ENCODE measurements at regions not wholly inside any gene's neighbourhood (a gene's known extent, or its start where the extent isn't known, plus 50 kb on each side); places are given as distances from the start of the nearest gene placed in this dataset.

DNA sequence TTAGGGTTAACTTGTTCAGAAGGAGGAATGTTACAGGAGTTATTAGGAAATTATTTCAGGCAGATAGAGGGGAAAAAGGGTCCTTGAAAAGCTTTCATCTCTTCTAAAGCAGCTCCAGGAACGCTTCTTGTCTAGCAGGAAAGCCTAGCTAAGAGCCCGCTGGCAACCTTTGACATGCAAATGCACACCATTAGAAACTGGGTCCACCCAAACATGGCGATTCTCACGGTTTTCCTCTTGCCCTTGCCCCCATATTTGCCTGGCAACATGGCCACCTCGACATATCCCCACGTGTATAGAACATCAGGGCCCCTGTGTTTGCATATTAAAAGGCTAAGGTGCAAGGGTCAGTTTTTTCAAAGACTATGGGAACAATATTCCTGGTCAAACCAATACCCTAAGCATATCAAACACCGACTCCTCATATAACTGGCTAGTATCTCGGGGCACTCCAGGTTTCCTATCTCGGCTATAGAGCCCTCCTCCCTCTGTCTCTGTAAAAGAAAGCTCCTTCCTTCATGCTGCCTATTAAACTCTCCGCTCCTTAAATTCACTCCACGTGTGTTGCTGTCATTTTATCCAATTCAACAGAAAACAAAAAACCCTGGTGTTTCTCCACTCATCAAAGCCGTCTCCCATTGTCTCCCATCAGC is 268.9 kb upstream of the HSFY2 start:
- DNase-seq = no peak
- Histone ChIP-seq H3K4me1 (ENCODE audit: control insufficient read depth in 2 of 3, insufficient read depth in 2 of 3, low read depth in 1 of 3, low read length in 3 of 3) (no peaks in the 10 kb centered on the region), H3K9ac (ENCODE audit: low read length in 3 of 3) (no peak overlapping the region), H3K4me3 (ENCODE audit: low read length in 3 of 3) (no peak overlapping the region), H3K27me3 (ENCODE audit: control insufficient read depth, insufficient read depth, low read length) (no peaks in the 10 kb centered on the region), H3K36me3 (ENCODE audit: control insufficient read depth in 2 of 3, insufficient read depth in 3 of 3, low read length in 3 of 3) (no peaks in the 10 kb centered on the region), H3K27ac (ENCODE audit: low read depth in 2 of 2, low read length in 2 of 2) (no peak overlapping the region), H3K9me3 (ENCODE audit: control insufficient read depth in 2 of 3, insufficient read depth in 1 of 3, low read length in 3 of 3) (no peaks in the 10 kb centered on the region)
- no peak for FAIRE-seq
- intact Hi-C loops (cut with DNase I) = no loop called here
- TF ChIP-seq, protein P1, sequence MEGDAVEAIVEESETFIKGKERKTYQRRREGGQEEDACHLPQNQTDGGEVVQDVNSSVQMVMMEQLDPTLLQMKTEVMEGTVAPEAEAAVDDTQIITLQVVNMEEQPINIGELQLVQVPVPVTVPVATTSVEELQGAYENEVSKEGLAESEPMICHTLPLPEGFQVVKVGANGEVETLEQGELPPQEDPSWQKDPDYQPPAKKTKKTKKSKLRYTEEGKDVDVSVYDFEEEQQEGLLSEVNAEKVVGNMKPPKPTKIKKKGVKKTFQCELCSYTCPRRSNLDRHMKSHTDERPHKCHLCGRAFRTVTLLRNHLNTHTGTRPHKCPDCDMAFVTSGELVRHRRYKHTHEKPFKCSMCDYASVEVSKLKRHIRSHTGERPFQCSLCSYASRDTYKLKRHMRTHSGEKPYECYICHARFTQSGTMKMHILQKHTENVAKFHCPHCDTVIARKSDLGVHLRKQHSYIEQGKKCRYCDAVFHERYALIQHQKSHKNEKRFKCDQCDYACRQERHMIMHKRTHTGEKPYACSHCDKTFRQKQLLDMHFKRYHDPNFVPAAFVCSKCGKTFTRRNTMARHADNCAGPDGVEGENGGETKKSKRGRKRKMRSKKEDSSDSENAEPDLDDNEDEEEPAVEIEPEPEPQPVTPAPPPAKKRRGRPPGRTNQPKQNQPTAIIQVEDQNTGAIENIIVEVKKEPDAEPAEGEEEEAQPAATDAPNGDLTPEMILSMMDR (IDR thresholded peaks at IDR 0.05; ENCODE audit: borderline replicate concordance, extremely low read depth, insufficient read depth) = no peak

DNA sequence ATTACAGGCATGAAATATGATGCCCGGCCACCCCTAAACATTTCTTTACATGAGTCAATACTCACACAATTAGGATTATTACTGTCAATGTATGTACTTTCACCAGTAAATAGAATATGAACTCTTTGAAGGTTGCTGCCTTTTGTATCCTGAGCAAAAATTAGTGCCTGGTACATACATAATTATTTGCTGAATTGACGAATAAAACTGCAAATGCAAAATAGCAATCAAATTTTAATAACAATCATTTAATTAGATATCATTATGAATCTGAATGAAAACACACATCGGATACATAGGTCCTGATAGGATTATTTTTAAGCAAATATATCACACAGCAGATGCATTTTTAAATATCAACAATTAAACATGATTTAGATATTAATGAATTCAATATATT is 253.1 kb upstream of the HSFY2 start:
- intact Hi-C loops (cut with DNase I) = no loop called here
- TF ChIP-seq, protein P1 (IDR thresholded peaks at IDR 0.05; ENCODE audit: borderline replicate concordance, extremely low read depth, insufficient read depth) = no peak
- FAIRE-seq = no peak
- no peaks in the 10 kb centered on the region for H3K9me3 ChIP-seq (ENCODE audit: control insufficient read depth in 2 of 3, insufficient read depth in 1 of 3, low read length in 3 of 3)
- H3K27me3 ChIP-seq (ENCODE audit: control insufficient read depth, insufficient read depth, low read length) = no peaks in the 10 kb centered on the region
- no peak overlapping the region for H3K9ac ChIP-seq (ENCODE audit: low read length in 3 of 3)
- peaks cover 0 to 3% (median 3%) of the 10 kb centered on the region in 3 donors for H3K4me1 ChIP-seq (ENCODE audit: control insufficient read depth in 2 of 3, insufficient read depth in 2 of 3, low read depth in 1 of 3, low read length in 3 of 3)
- H3K27ac ChIP-seq (ENCODE audit: low read depth in 2 of 2, low read length in 2 of 2) = no peak overlapping the region
- H3K36me3 ChIP-seq (ENCODE audit: control insufficient read depth in 2 of 3, insufficient read depth in 3 of 3, low read length in 3 of 3) = no peaks in the 10 kb centered on the region
- no peak for DNase-seq
- H3K4me3 ChIP-seq (ENCODE audit: low read length in 3 of 3) = no peak overlapping the region

- Histone ChIP-seq H3K9me3 (ENCODE audit: control insufficient read depth in 2 of 3, insufficient read depth in 1 of 3, low read length in 3 of 3) (no peaks in the 10 kb centered on the region), H3K36me3 (ENCODE audit: control insufficient read depth in 2 of 3, insufficient read depth in 3 of 3, low read length in 3 of 3) (no peaks in the 10 kb centered on the region), H3K27ac (ENCODE audit: low read depth in 2 of 2, low read length in 2 of 2) (no peak overlapping the region), H3K4me3 (ENCODE audit: low read length in 3 of 3) (no peak overlapping the region), H3K9ac (ENCODE audit: low read length in 3 of 3) (no peak overlapping the region), H3K4me1 (ENCODE audit: control insufficient read depth in 2 of 3, insufficient read depth in 2 of 3, low read depth in 1 of 3, low read length in 3 of 3) (peaks cover 0 to 3% (median 3%) of the 10 kb centered on the region in 3 donors), H3K27me3 (ENCODE audit: control insufficient read depth, insufficient read depth, low read length) (no peaks in the 10 kb centered on the region)
- TF ChIP-seq, protein P1 (IDR thresholded peaks at IDR 0.05; ENCODE audit: borderline replicate concordance, extremely low read depth, insufficient read depth) = no peak
- intact Hi-C loops (cut with DNase I) = no loop called here
- FAIRE-seq = no peak
- DNase-seq = no peak
Observed at GRCh38 chrY:19023934-19024333, 250.4 kb upstream of the HSFY2 start.

GRCh38 chrY:19020193-19020592 is 246.7 kb upstream of the HSFY2 start:
- Histone ChIP-seq H3K27me3 (ENCODE audit: control insufficient read depth, insufficient read depth, low read length) (no peaks in the 10 kb centered on the region), H3K9ac (ENCODE audit: low read length in 3 of 3) (no peak overlapping the region), H3K4me1 (ENCODE audit: control insufficient read depth in 2 of 3, insufficient read depth in 2 of 3, low read depth in 1 of 3, low read length in 3 of 3) (peaks cover 0 to 3% (median 3%) of the 10 kb centered on the region in 3 donors), H3K9me3 (ENCODE audit: control insufficient read depth in 2 of 3, insufficient read depth in 1 of 3, low read length in 3 of 3) (no peaks in the 10 kb centered on the region), H3K4me3 (ENCODE audit: low read length in 3 of 3) (no peak overlapping the region), H3K27ac (ENCODE audit: low read depth in 2 of 2, low read length in 2 of 2) (no peak overlapping the region), H3K36me3 (ENCODE audit: control insufficient read depth in 2 of 3, insufficient read depth in 3 of 3, low read length in 3 of 3) (no peaks in the 10 kb centered on the region)
- no peak for FAIRE-seq
- TF ChIP-seq, protein P1 (IDR thresholded peaks at IDR 0.05; ENCODE audit: borderline replicate concordance, extremely low read depth, insufficient read depth) = no peak
- intact Hi-C loops (cut with DNase I) = no loop called here
- DNase-seq = no peak
